Karpas-422 (cell line): ENCODE measurements at regions not wholly inside any gene's neighbourhood (a gene's known extent, or its start where the extent isn't known, plus 50 kb on each side); places are given as distances from the start of the nearest gene placed in this dataset.

ENCODE experiments used
- DNase-seq: peaks from one replicate; pipeline ENCODE4 v3.0.0-alpha.2; 2015
- H2AFZ ChIP-seq: fragments of 200-600 bp; sonication (generic); 2 replicates; pipeline ENCODE4 v1.6.1; 2014; ENCODE audit warnings: antibody characterized with exemption, low read length, mixed read lengths
- H3K27ac ChIP-seq: fragments of 200-600 bp; sonication (generic); 2 replicates; pipeline ENCODE4 v1.5.1; 2014; ENCODE audit warnings: mild to moderate bottlenecking, low read length, moderate library complexity
- H3K27me3 ChIP-seq: fragments of 200-600 bp; sonication (generic); 2 replicates; pipeline ENCODE4 v1.6.1; 2014; ENCODE audit warnings: low read length, mixed read lengths
- H3K36me3 ChIP-seq: fragments of 200-600 bp; sonication (generic); 2 replicates; pipeline ENCODE4 v1.6.1; 2014; ENCODE audit warnings: low read length, mixed read lengths; ENCODE audit not compliant: insufficient read depth
- H3K4me1 ChIP-seq: fragments of 200-600 bp; sonication (generic); 2 replicates; pipeline ENCODE4 v1.6.1; 2014; ENCODE audit warnings: mild to moderate bottlenecking, low read length, mixed read lengths
- H3K4me2 ChIP-seq: fragments of 200-600 bp; sonication (generic); 2 replicates; pipeline ENCODE4 v1.6.1; 2014; ENCODE audit warnings: low read length, low read depth, mild to moderate bottlenecking; ENCODE audit not compliant: poor library complexity, severe bottlenecking
- H3K4me3 ChIP-seq: fragments of 200-600 bp; sonication (generic); 2 replicates; pipeline ENCODE4 v1.5.1; 2014; ENCODE audit warnings: mild to moderate bottlenecking, antibody characterized with exemption, low read length, mixed read lengths
- H3K79me2 ChIP-seq: fragments of 200-600 bp; sonication (generic); 2 replicates; pipeline ENCODE4 v1.6.1; 2014; ENCODE audit warnings: mild to moderate bottlenecking, low read length, mixed read lengths
- H3K9ac ChIP-seq: fragments of 200-600 bp; sonication (generic); 2 replicates; pipeline ENCODE4 v1.6.0; 2014; ENCODE audit warnings: low read length
- H3K9me2 ChIP-seq: fragments of 200-600 bp; sonication (generic), shearing (Covaris generic); replicated peaks from 2 replicates; pipeline ENCODE4 v1.6.0; 2014; ENCODE audit warnings: mild to moderate bottlenecking, low read length, moderate library complexity; ENCODE audit not compliant: insufficient read depth
- H3K9me3 ChIP-seq: fragments of 300-700, 200-600 bp; sonication (generic); 2 replicates; pipeline ENCODE4 v1.6.1; 2014; ENCODE audit warnings: low read length, mixed read lengths
- H4K20me1 ChIP-seq: fragments of 200-600 bp; sonication (generic); 2 replicates; pipeline ENCODE4 v1.6.1; 2014; ENCODE audit warnings: mild to moderate bottlenecking, antibody characterized with exemption, low read length, low read depth; ENCODE audit not compliant: insufficient read depth

DNA sequence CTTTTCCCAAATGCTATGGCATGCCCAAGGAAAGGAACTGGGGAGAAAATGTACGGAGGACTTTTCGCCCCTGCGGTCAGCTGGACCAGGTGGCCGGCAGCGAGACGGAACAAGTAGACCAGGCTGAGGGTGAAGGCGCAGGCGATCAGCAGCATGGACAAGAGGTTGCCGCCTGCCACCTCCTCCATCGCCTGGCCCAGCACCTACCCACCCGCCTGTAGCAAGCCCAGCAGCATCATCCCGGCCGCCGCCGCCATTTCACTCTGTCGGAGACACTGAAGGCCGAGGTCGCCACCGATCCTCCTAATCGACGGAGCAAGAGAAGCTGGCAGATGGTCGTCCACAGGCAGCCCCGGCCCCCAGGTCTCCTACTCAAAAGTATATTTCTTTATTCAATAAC lies 1046.3 kb upstream of the GBE1 start:
- Histone ChIP-seq H4K20me1 (no peaks in the 10 kb centered on the region), H3K4me3 (no peak overlapping the region), H3K27me3 (no peaks in the 10 kb centered on the region), H3K9ac (no peak overlapping the region), H3K9me3 (peaks cover 18% of the 10 kb centered on the region), H3K27ac (no peak overlapping the region), H3K36me3 (no peaks in the 10 kb centered on the region), H3K79me2 (no peaks in the 10 kb centered on the region), H3K4me2 (no peak overlapping the region), H3K4me1 (no peaks in the 10 kb centered on the region), H3K9me2 (0 out of 2 replicates have a peak, but pooled peaks cover 5% of the 10 kb centered on the region), H2AFZ (no peak overlapping the region)
- DNase-seq, result no peak

DNA sequence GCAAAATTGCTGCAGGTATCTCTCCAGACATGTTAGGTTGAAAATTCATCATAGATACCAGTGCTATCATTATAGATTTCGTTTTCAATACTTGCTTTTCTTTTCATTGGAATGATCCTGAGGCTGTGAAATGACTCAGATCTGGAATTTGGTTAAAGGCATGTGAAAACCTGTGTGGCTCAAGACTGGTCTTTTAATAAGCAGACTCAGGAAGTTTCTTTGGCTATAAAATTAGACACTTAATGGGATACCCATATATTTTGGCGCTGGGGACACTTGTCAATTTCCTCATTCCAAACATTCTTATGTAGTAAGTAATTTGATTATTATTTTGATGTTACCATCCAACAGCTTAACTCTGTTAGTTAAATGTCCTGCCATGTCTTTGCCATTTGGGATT lies 1041.1 kb upstream of the GBE1 start:
- Histone ChIP-seq H3K9me3 (peaks cover 32% of the 10 kb centered on the region), H3K9me2 (0 out of 2 replicates have a peak, but pooled peaks cover 5% of the 10 kb centered on the region), H3K4me2 (no peak overlapping the region), H4K20me1 (no peaks in the 10 kb centered on the region), H3K79me2 (no peaks in the 10 kb centered on the region), H3K4me1 (no peaks in the 10 kb centered on the region), H3K4me3 (no peak overlapping the region), H3K27me3 (no peaks in the 10 kb centered on the region), H3K9ac (no peak overlapping the region), H3K27ac (no peak overlapping the region), H2AFZ (no peak overlapping the region), H3K36me3 (no peaks in the 10 kb centered on the region)
- no peak for DNase-seq

DNA sequence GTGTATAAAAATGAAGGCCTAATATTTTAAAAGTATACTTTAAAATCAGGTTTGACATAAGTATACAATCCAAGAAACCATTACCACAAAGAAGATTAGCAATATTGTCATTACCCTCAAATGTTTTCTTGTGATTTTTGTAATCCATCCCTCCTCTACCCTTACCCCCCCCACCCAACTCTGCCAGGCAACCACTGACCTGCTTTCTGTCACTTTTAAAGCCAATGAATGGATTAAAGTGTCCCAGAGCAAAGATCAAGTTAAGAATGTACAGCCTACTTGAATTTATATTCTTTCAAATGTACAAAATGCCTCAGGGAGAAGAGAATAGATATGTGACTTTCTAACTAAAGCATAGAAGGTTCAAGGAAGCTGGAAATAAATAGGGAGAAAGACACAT lies 1038.8 kb upstream of the GBE1 start:
- Histone ChIP-seq H3K4me3 (no peak overlapping the region), H3K27me3 (no peaks in the 10 kb centered on the region), H4K20me1 (no peaks in the 10 kb centered on the region), H3K4me1 (no peaks in the 10 kb centered on the region), H3K9me3 (peaks cover 32% of the 10 kb centered on the region), H3K79me2 (no peaks in the 10 kb centered on the region), H3K4me2 (no peak overlapping the region), H3K36me3 (no peaks in the 10 kb centered on the region), H3K9ac (no peak overlapping the region), H3K9me2 (0 out of 2 replicates have a peak, but pooled peaks cover 5% of the 10 kb centered on the region), H2AFZ (no peak overlapping the region), H3K27ac (no peak overlapping the region)
- no peak for DNase-seq

DNA sequence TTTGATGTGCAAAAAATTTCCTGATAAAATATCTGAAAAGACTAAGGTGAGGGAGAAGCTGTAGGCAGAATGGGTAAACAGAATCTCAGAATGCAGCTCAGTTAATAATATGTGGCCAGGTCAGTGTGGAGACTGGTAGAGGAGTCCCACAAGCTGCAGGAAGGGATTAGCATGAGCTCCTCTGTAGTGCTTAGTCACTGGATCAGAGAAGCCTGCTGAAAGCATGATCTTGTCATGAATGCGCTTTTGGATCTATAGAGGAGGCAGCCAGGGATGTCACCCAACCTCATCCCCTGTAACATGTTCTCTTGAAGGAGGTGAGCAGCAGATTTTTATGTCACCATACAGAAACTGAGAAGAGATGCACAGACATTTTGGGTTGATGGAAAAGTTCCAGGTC lies 1035.3 kb upstream of the GBE1 start:
- H3K4me1 ChIP-seq, result no peaks in the 10 kb centered on the region
- H3K9me2 ChIP-seq, result no peaks in the 10 kb centered on the region
- no peak overlapping the region for H3K4me3 ChIP-seq

DNA sequence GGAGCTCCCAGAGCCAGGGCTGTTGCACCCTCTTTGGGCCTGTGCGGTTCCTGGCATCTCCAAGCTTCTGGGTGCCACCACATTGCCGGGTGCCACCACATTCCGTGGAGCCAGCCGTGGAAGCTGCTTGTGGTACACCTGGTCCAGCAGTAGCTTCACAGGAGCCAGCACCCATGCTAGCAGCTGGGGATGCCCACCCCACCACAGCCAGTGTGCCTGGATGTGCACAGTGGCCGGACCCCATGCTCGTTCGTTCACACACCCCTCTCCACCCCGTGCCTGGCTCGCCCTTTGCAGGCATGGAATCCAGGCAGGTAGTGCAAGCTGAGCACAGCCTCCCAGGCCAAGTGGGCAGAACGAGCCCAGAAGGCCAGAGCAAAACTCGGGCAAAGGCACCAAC lies 1029.8 kb upstream of the GBE1 start:
- H3K9me3 ChIP-seq, result peaks cover 16% of the 10 kb centered on the region
- no peaks in the 10 kb centered on the region for H4K20me1 ChIP-seq
- H3K36me3 ChIP-seq, result no peaks in the 10 kb centered on the region
- H3K4me3 ChIP-seq, result no peak overlapping the region
- no peaks in the 10 kb centered on the region for H3K27me3 ChIP-seq
- no peak overlapping the region for H2AFZ ChIP-seq
- no peak for DNase-seq
- H3K9me2 ChIP-seq, result no peaks in the 10 kb centered on the region
- H3K9ac ChIP-seq, result no peak overlapping the region
- no peak overlapping the region for H3K27ac ChIP-seq
- no peaks in the 10 kb centered on the region for H3K4me1 ChIP-seq
- H3K4me2 ChIP-seq, result no peak overlapping the region
- no peaks in the 10 kb centered on the region for H3K79me2 ChIP-seq

More for the DNA sequence above, 1035.3 kb upstream of the GBE1 start:
- H2AFZ ChIP-seq, result no peak overlapping the region
- H3K9ac ChIP-seq, result no peak overlapping the region
- H3K36me3 ChIP-seq, result no peaks in the 10 kb centered on the region
- no peak overlapping the region for H3K4me2 ChIP-seq
- no peak for DNase-seq
- no peaks in the 10 kb centered on the region for H4K20me1 ChIP-seq
- H3K27ac ChIP-seq, result no peak overlapping the region
- H3K9me3 ChIP-seq, result peaks cover 28% of the 10 kb centered on the region
- no peaks in the 10 kb centered on the region for H3K27me3 ChIP-seq
- no peaks in the 10 kb centered on the region for H3K79me2 ChIP-seq

DNA sequence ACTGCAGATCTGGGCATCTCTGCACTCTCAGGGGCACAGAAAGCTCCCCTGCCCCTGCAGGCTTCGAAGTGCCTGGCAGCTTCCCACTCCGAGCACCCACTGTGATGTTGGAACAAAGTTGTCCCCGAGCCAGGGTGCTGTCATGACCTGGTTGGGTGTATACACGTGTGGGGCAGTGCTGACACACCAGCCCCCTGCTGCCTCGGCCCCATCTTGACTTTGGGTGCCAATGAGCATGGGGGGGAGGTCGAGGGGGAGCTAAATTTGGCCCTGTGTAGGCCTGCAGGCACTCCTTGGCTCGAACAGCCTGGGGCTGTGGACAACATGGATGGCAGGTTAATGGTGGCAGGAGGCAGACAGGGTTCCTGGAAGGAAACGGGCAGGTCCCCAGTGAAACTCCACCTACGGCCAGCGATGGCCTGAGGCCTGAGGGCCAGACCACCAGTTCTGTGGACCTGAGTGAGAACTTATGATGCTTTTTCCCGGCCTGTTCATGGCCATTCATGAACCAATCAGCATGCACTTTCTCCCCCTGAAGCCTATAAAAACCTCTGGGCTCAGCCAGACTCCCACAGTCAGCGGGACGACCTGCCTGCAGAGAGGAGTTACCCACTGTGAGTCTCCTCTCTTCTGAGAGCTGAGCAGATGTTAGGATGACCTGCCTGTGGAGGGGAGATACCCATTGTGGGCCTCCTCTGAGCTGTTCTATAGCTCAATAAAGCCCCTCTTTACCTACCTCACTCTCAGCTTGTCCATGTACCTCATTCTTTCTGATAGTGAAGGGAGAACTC lies 1029.1 kb upstream of the GBE1 start:
- Histone ChIP-seq H3K4me1 (no peaks in the 10 kb centered on the region), H4K20me1 (no peaks in the 10 kb centered on the region)

DNA sequence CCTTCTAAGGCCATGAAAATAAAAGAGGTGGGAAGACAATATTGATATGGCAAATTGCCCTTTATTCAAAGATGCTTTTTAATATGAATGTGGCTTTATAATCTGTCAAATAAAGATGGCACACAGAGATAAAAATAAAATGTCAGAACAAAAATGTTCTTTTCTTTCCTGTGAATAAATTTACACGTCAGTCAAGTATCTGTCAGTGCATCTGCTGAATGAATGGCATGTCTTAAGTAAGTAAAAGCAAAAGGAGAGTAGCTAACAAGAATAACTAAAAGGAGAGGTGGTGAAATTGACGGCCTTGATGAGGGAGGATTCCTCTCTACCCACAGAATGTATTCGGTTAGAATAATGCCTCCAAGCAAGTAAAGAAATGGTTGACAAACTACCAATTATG lies 1021.7 kb upstream of the GBE1 start:
- no peak overlapping the region for H2AFZ ChIP-seq
- H3K9ac ChIP-seq, result no peak overlapping the region
- no peaks in the 10 kb centered on the region for H4K20me1 ChIP-seq
- no peaks in the 10 kb centered on the region for H3K79me2 ChIP-seq
- H3K27me3 ChIP-seq, result no peaks in the 10 kb centered on the region
- no peak overlapping the region for H3K27ac ChIP-seq
- no peaks in the 10 kb centered on the region for H3K9me2 ChIP-seq
- H3K9me3 ChIP-seq, result peaks cover 26% of the 10 kb centered on the region
- no peak overlapping the region for H3K4me2 ChIP-seq
- no peak for DNase-seq
- no peak overlapping the region for H3K4me3 ChIP-seq
- H3K36me3 ChIP-seq, result no peaks in the 10 kb centered on the region
- no peaks in the 10 kb centered on the region for H3K4me1 ChIP-seq

More for the DNA sequence above, 1029.1 kb upstream of the GBE1 start:
- no peaks in the 10 kb centered on the region for H3K36me3 ChIP-seq
- no peak overlapping the region for H3K27ac ChIP-seq
- H3K79me2 ChIP-seq, result no peaks in the 10 kb centered on the region
- no peaks in the 10 kb centered on the region for H3K27me3 ChIP-seq
- no peak overlapping the region for H3K4me2 ChIP-seq
- H3K4me3 ChIP-seq, result no peak overlapping the region
- peaks cover 16% of the 10 kb centered on the region for H3K9me3 ChIP-seq
- no peak overlapping the region for H2AFZ ChIP-seq
- no peak for DNase-seq
- no peaks in the 10 kb centered on the region for H3K9me2 ChIP-seq
- H3K9ac ChIP-seq, result no peak overlapping the region

DNA sequence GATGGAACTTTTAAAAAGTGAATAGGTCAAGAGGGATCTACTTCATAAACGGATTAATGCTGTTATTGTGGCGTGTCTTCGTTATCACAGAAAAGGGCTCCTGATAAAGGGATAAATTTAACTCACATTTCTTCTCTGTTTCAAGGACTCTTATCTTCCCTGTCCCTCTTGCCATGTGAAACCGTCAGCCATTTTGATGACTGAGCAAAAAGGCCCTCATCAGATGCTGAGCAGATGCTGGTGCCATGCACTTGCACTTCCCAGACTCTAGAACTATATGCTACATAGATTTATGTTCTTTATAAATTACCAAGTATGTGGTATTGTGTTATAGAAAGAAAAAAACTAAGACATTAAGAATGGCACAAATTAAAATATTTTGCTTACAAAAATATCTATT lies 1011.8 kb upstream of the GBE1 start:
- Histone ChIP-seq H3K27ac (no peak overlapping the region), H3K27me3 (no peaks in the 10 kb centered on the region), H3K9ac (no peak overlapping the region), H3K4me2 (no peak overlapping the region), H3K9me3 (peaks cover 15% of the 10 kb centered on the region), H4K20me1 (no peaks in the 10 kb centered on the region), H3K36me3 (no peaks in the 10 kb centered on the region), H2AFZ (no peak overlapping the region), H3K4me3 (no peak overlapping the region), H3K4me1 (no peaks in the 10 kb centered on the region), H3K79me2 (no peaks in the 10 kb centered on the region), H3K9me2 (no peaks in the 10 kb centered on the region)
- DNase-seq, result no peak
